ENCODE measurements at regions not wholly inside any gene's neighbourhood (a gene's known extent, or its start where the extent isn't known, plus 50 kb on each side); places are given as distances from the start of the nearest gene placed in this dataset.

DNA sequence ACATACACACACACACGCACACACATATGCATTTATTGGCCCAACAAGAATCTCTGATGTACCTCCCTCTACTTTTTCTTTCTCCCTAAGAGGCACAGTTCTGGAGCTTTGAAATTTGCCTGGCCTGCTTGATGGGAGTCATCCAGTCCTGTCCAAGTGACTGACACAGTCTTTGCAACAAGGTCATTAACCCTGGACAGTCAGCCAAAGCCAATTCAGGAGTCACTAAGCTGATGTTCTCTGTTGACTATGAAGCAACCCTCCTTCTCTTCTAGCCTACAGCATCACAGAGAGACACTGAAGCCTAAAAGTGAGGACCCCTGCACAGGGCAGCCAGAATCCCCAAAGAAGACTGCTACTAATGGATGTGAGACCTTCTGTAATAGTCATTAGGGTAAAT is 123.1 kb downstream of the HHIPL2 start:
- TF ChIP-seq, protein P1, sequence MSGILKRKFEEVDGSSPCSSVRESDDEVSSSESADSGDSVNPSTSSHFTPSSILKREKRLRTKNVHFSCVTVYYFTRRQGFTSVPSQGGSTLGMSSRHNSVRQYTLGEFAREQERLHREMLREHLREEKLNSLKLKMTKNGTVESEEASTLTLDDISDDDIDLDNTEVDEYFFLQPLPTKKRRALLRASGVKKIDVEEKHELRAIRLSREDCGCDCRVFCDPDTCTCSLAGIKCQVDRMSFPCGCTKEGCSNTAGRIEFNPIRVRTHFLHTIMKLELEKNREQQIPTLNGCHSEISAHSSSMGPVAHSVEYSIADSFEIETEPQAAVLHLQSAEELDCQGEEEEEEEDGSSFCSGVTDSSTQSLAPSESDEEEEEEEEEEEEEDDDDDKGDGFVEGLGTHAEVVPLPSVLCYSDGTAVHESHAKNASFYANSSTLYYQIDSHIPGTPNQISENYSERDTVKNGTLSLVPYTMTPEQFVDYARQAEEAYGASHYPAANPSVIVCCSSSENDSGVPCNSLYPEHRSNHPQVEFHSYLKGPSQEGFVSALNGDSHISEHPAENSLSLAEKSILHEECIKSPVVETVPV (CRISPR knock-in tag; IDR thresholded peaks at IDR 0.05): no peak
- TF ChIP-seq, protein P2, sequence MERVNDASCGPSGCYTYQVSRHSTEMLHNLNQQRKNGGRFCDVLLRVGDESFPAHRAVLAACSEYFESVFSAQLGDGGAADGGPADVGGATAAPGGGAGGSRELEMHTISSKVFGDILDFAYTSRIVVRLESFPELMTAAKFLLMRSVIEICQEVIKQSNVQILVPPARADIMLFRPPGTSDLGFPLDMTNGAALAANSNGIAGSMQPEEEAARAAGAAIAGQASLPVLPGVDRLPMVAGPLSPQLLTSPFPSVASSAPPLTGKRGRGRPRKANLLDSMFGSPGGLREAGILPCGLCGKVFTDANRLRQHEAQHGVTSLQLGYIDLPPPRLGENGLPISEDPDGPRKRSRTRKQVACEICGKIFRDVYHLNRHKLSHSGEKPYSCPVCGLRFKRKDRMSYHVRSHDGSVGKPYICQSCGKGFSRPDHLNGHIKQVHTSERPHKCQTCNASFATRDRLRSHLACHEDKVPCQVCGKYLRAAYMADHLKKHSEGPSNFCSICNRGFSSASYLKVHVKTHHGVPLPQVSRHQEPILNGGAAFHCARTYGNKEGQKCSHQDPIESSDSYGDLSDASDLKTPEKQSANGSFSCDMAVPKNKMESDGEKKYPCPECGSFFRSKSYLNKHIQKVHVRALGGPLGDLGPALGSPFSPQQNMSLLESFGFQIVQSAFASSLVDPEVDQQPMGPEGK (CRISPR knock-in tag; IDR thresholded peaks at IDR 0.05; ENCODE audit: borderline replicate concordance): no peak
- no peak for TF ChIP-seq ZC3H10 (CRISPR knock-in tag; IDR thresholded peaks at IDR 0.05)
- TF ChIP-seq, protein P3, sequence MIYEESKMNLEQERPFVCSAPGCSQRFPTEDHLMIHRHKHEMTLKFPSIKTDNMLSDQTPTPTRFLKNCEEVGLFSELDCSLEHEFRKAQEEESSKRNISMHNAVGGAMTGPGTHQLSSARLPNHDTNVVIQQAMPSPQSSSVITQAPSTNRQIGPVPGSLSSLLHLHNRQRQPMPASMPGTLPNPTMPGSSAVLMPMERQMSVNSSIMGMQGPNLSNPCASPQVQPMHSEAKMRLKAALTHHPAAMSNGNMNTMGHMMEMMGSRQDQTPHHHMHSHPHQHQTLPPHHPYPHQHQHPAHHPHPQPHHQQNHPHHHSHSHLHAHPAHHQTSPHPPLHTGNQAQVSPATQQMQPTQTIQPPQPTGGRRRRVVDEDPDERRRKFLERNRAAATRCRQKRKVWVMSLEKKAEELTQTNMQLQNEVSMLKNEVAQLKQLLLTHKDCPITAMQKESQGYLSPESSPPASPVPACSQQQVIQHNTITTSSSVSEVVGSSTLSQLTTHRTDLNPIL (CRISPR knock-in tag; IDR thresholded peaks at IDR 0.05; ENCODE audit: low read depth): no peak
- TF ChIP-seq ZNF565 (CRISPR knock-in tag; conservative IDR thresholded peaks at IDR 0.05; ENCODE audit: low read depth): no peak
- no peak for TF ChIP-seq ESRRG (CRISPR knock-in tag; IDR thresholded peaks at IDR 0.05)
- no peak for TF ChIP-seq ARNTL (CRISPR knock-in tag; IDR thresholded peaks at IDR 0.05; ENCODE audit: borderline replicate concordance, low read depth)
- TF ChIP-seq TCF4 (CRISPR knock-in tag; IDR thresholded peaks at IDR 0.05; ENCODE audit: borderline replicate concordance): no peak
- no peak for TF ChIP-seq GLIS3 (CRISPR knock-in tag; IDR thresholded peaks at IDR 0.05)

All from SK-N-SH treated with all-trans-retinoic acid at 6 μM for 48 hours (cell line).